Nephron (organoid): ENCODE measurements at regions not wholly inside any gene's neighbourhood (a gene's known extent, or its start where the extent isn't known, plus 50 kb on each side); places are given as distances from the start of the nearest gene placed in this dataset.

Experiments used
- H3K27ac Mint-ChIP-seq, 3 experiments: 2 replicates each; pipeline ENCODE4 v1.8.0; 2020; ENCODE audit warnings: mixed read lengths in 3 of 3, mild to moderate bottlenecking in 2 of 3, moderate library complexity in 1 of 3
- H3K27me3 Mint-ChIP-seq: 2 replicates; pipeline ENCODE4 v1.8.0; 2021; ENCODE audit warnings: low read depth, mild to moderate bottlenecking, moderate library complexity, mixed read lengths
- H3K36me3 Mint-ChIP-seq: 2 replicates; pipeline ENCODE4 v1.8.0; 2020; ENCODE audit warnings: low read depth, mixed read lengths
- H3K4me1 Mint-ChIP-seq: 2 replicates; pipeline ENCODE4 v1.8.0; 2020; ENCODE audit warnings: mixed read lengths
- H3K4me3 Mint-ChIP-seq, 3 experiments: 2 replicates each; pipeline ENCODE4 v1.8.0; 2020; ENCODE audit warnings: mild to moderate bottlenecking in 3 of 3, mixed read lengths in 3 of 3, moderate library complexity in 2 of 3
- H3K9me3 Mint-ChIP-seq: 2 replicates; pipeline ENCODE4 v1.8.0; 2020; ENCODE audit warnings: mixed read lengths
- CTCF ChIP-seq, 3 experiments: fragments of 200-600 bp; sonication (generic); IDR thresholded peaks; one replicate each; pipeline ENCODE4 v1.5.0; 2021; ENCODE audit warnings: antibody characterized with exemption in 3 of 3; ENCODE audit not compliant: unreplicated experiment in 3 of 3

- Mint-ChIP-seq H3K9me3 (no peaks in the 10 kb centered on the region), H3K36me3 (no peaks in the 10 kb centered on the region), H3K27ac (no peak overlapping the region), H3K4me3 (no peak overlapping the region), H3K4me1 (no peaks in the 10 kb centered on the region), H3K27me3 (no peaks in the 10 kb centered on the region)
- TF ChIP-seq CTCF (IDR thresholded peaks at IDR 0.05; ENCODE audit: unreplicated experiment in 3 of 3) = no peak
These were observed 52.1 kb upstream of the BACH1 start for GRCh38 chr21:29246614-29247013.

GRCh38 chr21:29248124-29248523 lies 50.6 kb upstream of the BACH1 start:
- H3K9me3 Mint-ChIP-seq = peaks cover 8% of the 10 kb centered on the region
- no peak overlapping the region for H3K27ac Mint-ChIP-seq
- H3K27me3 Mint-ChIP-seq = no peaks in the 10 kb centered on the region
- no peak overlapping the region for H3K4me3 Mint-ChIP-seq
- no peaks in the 10 kb centered on the region for H3K4me1 Mint-ChIP-seq
- no peaks in the 10 kb centered on the region for H3K36me3 Mint-ChIP-seq
- TF ChIP-seq CTCF (IDR thresholded peaks at IDR 0.05; ENCODE audit: unreplicated experiment in 3 of 3) = no peak
